ENCODE measurements at regions not wholly inside any gene's neighbourhood (a gene's known extent, or its start where the extent isn't known, plus 50 kb on each side); places are given as distances from the start of the nearest gene placed in this dataset.

- TF ChIP-seq CTCF (IDR thresholded peaks at IDR 0.05): no peak
- TF ChIP-seq POLR2A (IDR thresholded peaks at IDR 0.05): no peak
These were observed 62.3 kb upstream of the PTCSC3 start for GRCh38 chr14:36238666-36239363.
